ENCODE measurements at regions not wholly inside any gene's neighbourhood (a gene's known extent, or its start where the extent isn't known, plus 50 kb on each side); places are given as distances from the start of the nearest gene placed in this dataset.
A peak's percentile ranks its signal among the peaks of the same experiment; 100 is the strongest.

DNA sequence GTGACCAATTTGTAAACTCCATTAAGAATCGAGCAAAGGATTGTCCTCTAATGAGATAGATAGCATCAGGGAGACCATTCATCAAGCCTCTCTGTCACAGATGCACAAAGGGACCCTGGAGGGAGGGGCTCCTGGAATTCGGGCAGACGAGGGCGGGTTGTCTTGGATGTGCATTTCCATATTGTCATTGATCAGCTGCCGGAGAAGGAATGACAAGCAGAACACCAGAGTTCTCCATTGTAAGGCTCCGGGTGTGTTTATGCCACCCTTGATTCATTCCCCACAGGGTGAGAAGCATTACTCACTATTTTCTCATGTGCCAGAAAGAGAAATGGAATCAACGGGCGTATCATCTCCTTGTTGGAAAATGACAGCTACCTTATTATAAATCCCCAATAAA lies 167.5 kb downstream of the EBLN2 start:
- BruUV-seq (replicated peaks) = no TSS peak
- no peaks in the 10 kb centered on the region for H3K27me3 Mint-ChIP-seq (ENCODE audit: insufficient read depth, unreplicated experiment)
- no peak overlapping the region for H3K4me3 Mint-ChIP-seq (ENCODE audit: unreplicated experiment)
- POLR2A ChIA-PET = no interaction called here
- TF ChIP-seq, protein P1, sequence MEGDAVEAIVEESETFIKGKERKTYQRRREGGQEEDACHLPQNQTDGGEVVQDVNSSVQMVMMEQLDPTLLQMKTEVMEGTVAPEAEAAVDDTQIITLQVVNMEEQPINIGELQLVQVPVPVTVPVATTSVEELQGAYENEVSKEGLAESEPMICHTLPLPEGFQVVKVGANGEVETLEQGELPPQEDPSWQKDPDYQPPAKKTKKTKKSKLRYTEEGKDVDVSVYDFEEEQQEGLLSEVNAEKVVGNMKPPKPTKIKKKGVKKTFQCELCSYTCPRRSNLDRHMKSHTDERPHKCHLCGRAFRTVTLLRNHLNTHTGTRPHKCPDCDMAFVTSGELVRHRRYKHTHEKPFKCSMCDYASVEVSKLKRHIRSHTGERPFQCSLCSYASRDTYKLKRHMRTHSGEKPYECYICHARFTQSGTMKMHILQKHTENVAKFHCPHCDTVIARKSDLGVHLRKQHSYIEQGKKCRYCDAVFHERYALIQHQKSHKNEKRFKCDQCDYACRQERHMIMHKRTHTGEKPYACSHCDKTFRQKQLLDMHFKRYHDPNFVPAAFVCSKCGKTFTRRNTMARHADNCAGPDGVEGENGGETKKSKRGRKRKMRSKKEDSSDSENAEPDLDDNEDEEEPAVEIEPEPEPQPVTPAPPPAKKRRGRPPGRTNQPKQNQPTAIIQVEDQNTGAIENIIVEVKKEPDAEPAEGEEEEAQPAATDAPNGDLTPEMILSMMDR (IDR thresholded peaks at IDR 0.05; ENCODE audit: unreplicated experiment) = no peak
- peak; percentile 18 for DNase-seq (ENCODE audit: unreplicated experiment)
- CTCF ChIA-PET = interaction anchor here (0.6 to 1.0 kb wide), 4 partner anchors 64 to 380 kb away, joined by 3 read pairs; no protein-coding TSS in a partner anchor
- peaks cover 13% of the 10 kb centered on the region for H3K4me1 Mint-ChIP-seq (ENCODE audit: insufficient read depth, unreplicated experiment)
- no peaks in the 10 kb centered on the region for H3K36me3 Mint-ChIP-seq (ENCODE audit: insufficient read depth, unreplicated experiment)
- H3K9me3 Mint-ChIP-seq (ENCODE audit: unreplicated experiment) = no peaks in the 10 kb centered on the region
- no peak overlapping the region for H3K27ac Mint-ChIP-seq (ENCODE audit: low read depth, unreplicated experiment)
- intact Hi-C loops (cut with micrococcal nuclease) = no loop called here

DNA sequence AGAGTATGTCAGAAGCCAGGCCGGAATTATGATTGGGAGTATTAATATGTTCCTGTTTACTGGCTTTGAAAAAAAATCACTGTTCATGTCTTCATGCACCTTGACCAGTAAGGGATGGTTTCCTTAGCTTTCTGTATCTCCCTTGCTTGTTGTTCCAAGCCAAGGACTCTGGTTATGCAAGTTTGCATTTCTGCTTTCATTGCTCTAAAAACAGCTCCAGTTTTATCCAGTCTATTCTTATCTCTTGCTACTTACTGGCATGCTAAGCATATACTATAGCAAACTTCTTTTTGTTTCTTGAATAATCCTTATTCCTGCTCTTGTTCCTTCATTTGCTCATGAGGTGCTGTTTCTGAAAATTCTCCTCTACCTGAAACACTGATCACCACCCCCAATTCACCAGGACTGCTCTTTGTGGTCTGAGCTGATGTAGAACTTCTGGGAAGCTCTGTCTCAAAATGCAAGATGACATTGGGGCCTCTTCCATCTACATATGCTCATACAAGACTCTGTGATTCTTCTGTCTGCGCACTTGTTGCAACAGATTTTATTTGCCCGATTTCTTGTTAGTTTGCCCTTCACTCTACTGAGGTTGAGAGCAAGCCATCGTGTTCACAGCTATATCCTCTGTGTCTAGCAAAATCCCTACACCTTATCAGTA lies 173.0 kb downstream of the EBLN2 start:
- no TSS peak for BruUV-seq (replicated peaks)
- CTCF ChIA-PET = interaction anchor here (0.6 kb wide), 3 partner anchors 26 to 190 kb away, joined by 3 to 4 read pairs (median 4); no protein-coding TSS in a partner anchor
- no peak for DNase-seq (ENCODE audit: unreplicated experiment)
- Mint-ChIP-seq H3K9me3 (ENCODE audit: unreplicated experiment) (no peaks in the 10 kb centered on the region), H3K4me3 (ENCODE audit: unreplicated experiment) (no peak overlapping the region), H3K36me3 (ENCODE audit: insufficient read depth, unreplicated experiment) (no peaks in the 10 kb centered on the region), H3K27ac (ENCODE audit: low read depth, unreplicated experiment) (no peak overlapping the region), H3K4me1 (ENCODE audit: insufficient read depth, unreplicated experiment) (no peaks in the 10 kb centered on the region), H3K27me3 (ENCODE audit: insufficient read depth, unreplicated experiment) (no peaks in the 10 kb centered on the region)
- intact Hi-C loops (cut with micrococcal nuclease) = no loop called here
- POLR2A ChIA-PET = no interaction called here
- TF ChIP-seq, protein P1 (IDR thresholded peaks at IDR 0.05; ENCODE audit: unreplicated experiment) = no peak

DNA sequence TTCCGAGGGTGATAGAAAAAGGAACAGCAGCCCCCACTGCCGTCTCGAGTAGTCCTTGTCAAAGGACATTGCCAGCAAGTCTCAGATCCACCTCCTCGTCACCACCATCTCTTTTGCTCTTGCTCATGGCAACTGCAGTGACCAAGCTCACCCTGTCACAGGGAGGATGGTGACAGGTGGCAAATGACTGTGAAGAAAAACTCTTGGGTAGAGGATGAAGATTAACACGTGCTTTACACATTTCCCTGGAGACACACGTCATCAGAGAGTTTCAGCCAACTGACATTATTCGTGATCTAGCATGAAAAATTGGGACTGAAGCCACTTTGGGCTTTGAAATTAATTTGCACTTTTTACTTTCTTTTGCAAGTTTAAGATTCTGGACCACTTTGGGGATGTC lies 174.3 kb downstream of the EBLN2 start:
- no peaks in the 10 kb centered on the region for H3K36me3 Mint-ChIP-seq (ENCODE audit: insufficient read depth, unreplicated experiment)
- intact Hi-C loops (cut with micrococcal nuclease) = no loop called here
- H3K9me3 Mint-ChIP-seq (ENCODE audit: unreplicated experiment) = no peaks in the 10 kb centered on the region
- H3K27me3 Mint-ChIP-seq (ENCODE audit: insufficient read depth, unreplicated experiment) = no peaks in the 10 kb centered on the region
- no peaks in the 10 kb centered on the region for H3K4me1 Mint-ChIP-seq (ENCODE audit: insufficient read depth, unreplicated experiment)
- no peak for DNase-seq (ENCODE audit: unreplicated experiment)
- no peak overlapping the region for H3K4me3 Mint-ChIP-seq (ENCODE audit: unreplicated experiment)
- H3K27ac Mint-ChIP-seq (ENCODE audit: low read depth, unreplicated experiment) = no peak overlapping the region
- TF ChIP-seq, protein P1 (IDR thresholded peaks at IDR 0.05; ENCODE audit: unreplicated experiment) = no peak
- no TSS peak for BruUV-seq (replicated peaks)
- CTCF ChIA-PET = interaction anchor here (0.7 to 1.0 kb wide), 2 partner anchors 135 to 1879 kb away, joined by 3 read pairs; no protein-coding TSS in a partner anchor
- POLR2A ChIA-PET = no interaction called here

DNA sequence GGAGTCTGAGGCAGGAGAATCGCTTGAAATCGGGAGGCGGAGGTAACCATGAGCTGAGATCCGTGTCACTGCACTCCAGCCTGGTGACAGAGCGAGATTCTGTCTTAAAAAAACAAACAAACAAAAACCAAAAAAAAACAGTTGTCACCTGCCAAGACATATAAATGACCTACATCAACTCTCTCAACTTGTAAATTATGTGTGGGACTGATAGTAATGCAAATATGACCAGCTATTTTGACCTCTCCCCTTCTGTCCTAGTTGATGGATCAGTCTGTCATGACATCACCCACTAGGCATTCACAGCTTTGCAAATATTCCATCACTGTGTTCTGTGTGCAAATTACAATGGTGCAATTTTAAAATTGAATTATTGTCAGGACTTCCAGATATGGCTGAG lies 175.4 kb downstream of the EBLN2 start:
- no peaks in the 10 kb centered on the region for H3K9me3 Mint-ChIP-seq (ENCODE audit: unreplicated experiment)
- TF ChIP-seq, protein P1 (IDR thresholded peaks at IDR 0.05; ENCODE audit: unreplicated experiment) = no peak
- H3K27ac Mint-ChIP-seq (ENCODE audit: low read depth, unreplicated experiment) = no peak overlapping the region
- intact Hi-C loops (cut with micrococcal nuclease) = no loop called here
- no peak overlapping the region for H3K4me3 Mint-ChIP-seq (ENCODE audit: unreplicated experiment)
- H3K27me3 Mint-ChIP-seq (ENCODE audit: insufficient read depth, unreplicated experiment) = no peaks in the 10 kb centered on the region
- no peak for DNase-seq (ENCODE audit: unreplicated experiment)
- H3K36me3 Mint-ChIP-seq (ENCODE audit: insufficient read depth, unreplicated experiment) = no peaks in the 10 kb centered on the region
- POLR2A ChIA-PET = interaction anchor here (0.7 kb wide), 1 partner anchor 40 kb away, joined by 3 read pairs; no protein-coding TSS in a partner anchor
- BruUV-seq (replicated peaks) = no TSS peak
- no peaks in the 10 kb centered on the region for H3K4me1 Mint-ChIP-seq (ENCODE audit: insufficient read depth, unreplicated experiment)
- CTCF ChIA-PET = no interaction called here
